H9 (cell line): ENCODE measurements at regions not wholly inside any gene's neighbourhood (a gene's known extent, or its start where the extent isn't known, plus 50 kb on each side); places are given as distances from the start of the nearest gene placed in this dataset.

Experiments used
- DNase-seq: peaks from one replicate; pipeline ENCODE4 v3.0.0-alpha.2; 2017
- H2AFZ ChIP-seq: one replicate; pipeline ENCODE4 v1.6.1; 2013; ENCODE audit warnings: mild to moderate bottlenecking, low read length, control low read depth, moderate library complexity
- H2AK5ac ChIP-seq: 2 replicates; pipeline ENCODE4 v1.6.1; 2013; ENCODE audit warnings: low read length, control low read depth, mixed read lengths; ENCODE audit not compliant: insufficient read length
- H2BK120ac ChIP-seq: one replicate; pipeline ENCODE4 v1.6.1; 2013; ENCODE audit warnings: low read depth, mild to moderate bottlenecking, low read length, control low read depth, inconsistent platforms; ENCODE audit not compliant: poor library complexity, severe bottlenecking
- H2BK12ac ChIP-seq: 2 replicates; pipeline ENCODE4 v1.6.1; 2013; ENCODE audit warnings: low read length, control low read depth, mixed read lengths, low read depth; ENCODE audit not compliant: insufficient read length
- H2BK15ac ChIP-seq: 2 replicates; pipeline ENCODE4 v1.6.1; 2013; ENCODE audit warnings: low read depth, low read length, control low read depth
- H2BK20ac ChIP-seq: one replicate; pipeline ENCODE4 v1.6.1; 2013; ENCODE audit warnings: low read depth, mild to moderate bottlenecking, low read length, control low read depth, inconsistent platforms; ENCODE audit not compliant: poor library complexity, severe bottlenecking
- H2BK5ac ChIP-seq: 2 replicates; pipeline ENCODE4 v1.6.1; 2013; ENCODE audit warnings: low read length, control low read depth, mixed read lengths; ENCODE audit not compliant: insufficient read length
- H3K14ac ChIP-seq: 2 replicates; pipeline ENCODE4 v1.6.1; 2013; ENCODE audit warnings: low read length, control low read depth; ENCODE audit not compliant: insufficient read depth
- H3K18ac ChIP-seq: 2 replicates; pipeline ENCODE4 v1.6.1; 2013; ENCODE audit warnings: low read depth, mild to moderate bottlenecking, mixed read lengths, low read length, control low read depth; ENCODE audit not compliant: insufficient read length
- H3K23ac ChIP-seq: 2 replicates; pipeline ENCODE4 v1.6.1; 2013; ENCODE audit warnings: low read length, control low read depth, mixed read lengths, low read depth; ENCODE audit not compliant: insufficient read length
- H3K23me2 ChIP-seq: 2 replicates; pipeline ENCODE4 v1.6.1; 2013; ENCODE audit warnings: low read depth, mild to moderate bottlenecking, mixed read lengths, low read length, control low read depth; ENCODE audit not compliant: insufficient read length, poor library complexity, severe bottlenecking
- H3K27ac ChIP-seq: 2 replicates; pipeline ENCODE4 v1.5.1; 2013; ENCODE audit warnings: low read length, control low read depth, mixed read lengths, low read depth; ENCODE audit not compliant: insufficient read length
- H3K27me3 ChIP-seq: 2 replicates; pipeline ENCODE4 v1.6.1; 2013; ENCODE audit warnings: low read length, control low read depth, inconsistent platforms; ENCODE audit not compliant: insufficient read depth
- H3K4ac ChIP-seq: 2 replicates; pipeline ENCODE4 v1.6.1; 2013; ENCODE audit warnings: low read depth, mild to moderate bottlenecking, control low read depth, inconsistent platforms, low read length, moderate library complexity
- H3K4me1 ChIP-seq: 2 replicates; pipeline ENCODE4 v1.6.1; 2013; ENCODE audit warnings: low read length, control low read depth, inconsistent platforms; ENCODE audit not compliant: insufficient read depth
- H3K4me2 ChIP-seq: 2 replicates; pipeline ENCODE4 v1.6.1; 2013; ENCODE audit warnings: low read length, control low read depth, mixed read lengths; ENCODE audit not compliant: insufficient read length, insufficient read depth
- H3K56ac ChIP-seq: 2 replicates; pipeline ENCODE4 v1.6.1; 2013; ENCODE audit warnings: low read depth, mild to moderate bottlenecking, mixed read lengths, low read length, control low read depth; ENCODE audit not compliant: insufficient read length
- H3K79me1 ChIP-seq: 2 replicates; pipeline ENCODE4 v1.6.1; 2013; ENCODE audit warnings: low read depth, mild to moderate bottlenecking, moderate library complexity, low read length, control low read depth, inconsistent platforms; ENCODE audit not compliant: insufficient read depth, poor library complexity, severe bottlenecking
- H3K79me2 ChIP-seq: 2 replicates; pipeline ENCODE4 v1.6.1; 2013; ENCODE audit warnings: low read length, control low read depth, inconsistent platforms; ENCODE audit not compliant: insufficient read depth
- H3K9ac ChIP-seq: 2 replicates; pipeline ENCODE4 v1.6.1; 2013; ENCODE audit warnings: low read length, control low read depth, mixed read lengths; ENCODE audit not compliant: insufficient read length; ENCODE audit errors: extremely low read depth
- H3K9me3 ChIP-seq: one replicate; pipeline ENCODE4 v1.6.1; 2013; ENCODE audit warnings: low read depth, low read length, inconsistent platforms; ENCODE audit not compliant: control insufficient read depth
- H3T11ph ChIP-seq: one replicate; pipeline ENCODE4 v1.6.1; 2013; ENCODE audit warnings: mild to moderate bottlenecking, low read length, control low read depth, inconsistent platforms
- H4K20me1 ChIP-seq: one replicate; pipeline ENCODE4 v1.6.1; 2013; ENCODE audit not compliant: control insufficient read depth, insufficient read length, insufficient read depth
- H4K5ac ChIP-seq: 2 replicates; pipeline ENCODE4 v1.6.1; 2013; ENCODE audit warnings: low read depth, mild to moderate bottlenecking, mixed read lengths, low read length, control low read depth; ENCODE audit not compliant: insufficient read length
- H4K8ac ChIP-seq: replicated peaks from 2 replicates; pipeline ENCODE4 v1.6.1; 2013; ENCODE audit warnings: low read length, control low read depth, mixed read lengths, low read depth; ENCODE audit not compliant: insufficient read length
- H4K91ac ChIP-seq: 2 replicates; pipeline ENCODE4 v1.6.1; 2013; ENCODE audit warnings: low read depth, mild to moderate bottlenecking, moderate library complexity, mixed read lengths, low read length, control low read depth; ENCODE audit not compliant: insufficient read length
- H3K27ac Mint-ChIP-seq, 3 experiments: 2 replicates in 2 of 3; 3 replicates in 1 of 3; pipeline ENCODE4 v1.8.0; 2020 to 2021; ENCODE audit warnings: mixed read lengths in 3 of 3, mild to moderate bottlenecking in 1 of 3, moderate library complexity in 1 of 3
- H3K27me3 Mint-ChIP-seq: 2 replicates; pipeline ENCODE4 v1.8.0; 2021; ENCODE audit warnings: low read depth, mild to moderate bottlenecking, moderate library complexity, mixed read lengths
- H3K36me3 Mint-ChIP-seq, 3 experiments: 2 replicates in 2 of 3; 3 replicates in 1 of 3; pipeline ENCODE4 v1.8.0; 2020 to 2021; ENCODE audit warnings: low read depth in 3 of 3, mixed read lengths in 3 of 3; ENCODE audit not compliant: insufficient read depth in 1 of 3
- H3K4me1 Mint-ChIP-seq, 2 experiments: 2 replicates each; pipeline ENCODE4 v1.8.0; 2020; ENCODE audit warnings: mixed read lengths in 2 of 2
- H3K4me3 Mint-ChIP-seq, 2 experiments: 2 replicates in 1 of 2; 3 replicates in 1 of 2; pipeline ENCODE4 v1.8.0; 2020 to 2021; ENCODE audit warnings: mild to moderate bottlenecking in 2 of 2, mixed read lengths in 2 of 2, moderate library complexity in 1 of 2
- H3K9me3 Mint-ChIP-seq, 2 experiments: 2 replicates in 1 of 2; 3 replicates in 1 of 2; pipeline ENCODE4 v1.8.0; 2020; ENCODE audit warnings: mild to moderate bottlenecking in 2 of 2, mixed read lengths in 2 of 2, moderate library complexity in 1 of 2
- CTCF ChIP-seq: fragments of 200-600 bp; sonication (generic); conservative IDR thresholded peaks from 3 replicates; pipeline ENCODE4 v1.8.0; 2021; ENCODE audit warnings: antibody characterized with exemption, mild to moderate bottlenecking

- no peak overlapping the region for H3K18ac ChIP-seq
- Mint-ChIP-seq H3K4me3 (no peak overlapping the region), H3K27me3 (no peaks in the 10 kb centered on the region), H3K9me3 (no peaks in the 10 kb centered on the region), H3K27ac (no peak overlapping the region), H3K4me1 (no peaks in the 10 kb centered on the region), H3K36me3 (no peaks in the 10 kb centered on the region)
- no peak overlapping the region for H2BK20ac ChIP-seq
- H3T11ph ChIP-seq, result no peak overlapping the region
- H4K91ac ChIP-seq, result no peak overlapping the region
- H3K79me1 ChIP-seq, result no peaks in the 10 kb centered on the region
- no peak overlapping the region for H2BK120ac ChIP-seq
- H2BK12ac ChIP-seq, result no peak overlapping the region
- H3K9me3 ChIP-seq, result no peaks in the 10 kb centered on the region
- no peaks in the 10 kb centered on the region for H3K4me1 ChIP-seq
- H2AK5ac ChIP-seq, result no peak overlapping the region
- H4K5ac ChIP-seq, result no peak overlapping the region
- H4K20me1 ChIP-seq, result no peaks in the 10 kb centered on the region
- H3K27me3 ChIP-seq, result no peaks in the 10 kb centered on the region
- no peaks in the 10 kb centered on the region for H3K23me2 ChIP-seq
- H2BK5ac ChIP-seq, result no peak overlapping the region
- no peak for DNase-seq
- no peak overlapping the region for H2BK15ac ChIP-seq
- H3K27ac ChIP-seq, result no peak overlapping the region
- no peak overlapping the region for H3K56ac ChIP-seq
- H4K8ac ChIP-seq, result no peak overlapping the region
- no peak overlapping the region for H3K9ac ChIP-seq
- no peak overlapping the region for H3K23ac ChIP-seq
- no peak overlapping the region for H3K4me2 ChIP-seq
- no peak overlapping the region for H2AFZ ChIP-seq
- no peak overlapping the region for H3K4ac ChIP-seq
- TF ChIP-seq CTCF, result no peak
- no peak overlapping the region for H3K14ac ChIP-seq
- no peaks in the 10 kb centered on the region for H3K79me2 ChIP-seq
These were observed 237.6 kb upstream of the STAC start for GRCh38 chr3:36142746-36143145.
